ENCODE measurements at regions not wholly inside any gene's neighbourhood (a gene's known extent, or its start where the extent isn't known, plus 50 kb on each side); places are given as distances from the start of the nearest gene placed in this dataset.
"Not testable (repeated sequence)": the region's sequence is repeated elsewhere in the genome, so short reads cannot be mapped to it uniquely, and the experiment has no call there.

GRCh38 chr15:98088307-98088945, 127.9 kb downstream of the ARRDC4 start:
- not testable (repeated sequence) for DNase-seq (ENCODE audit: low read depth in 2 of 2)

- not testable (repeated sequence) for DNase-seq (ENCODE audit: low read depth in 2 of 2)
Measured at GRCh38 chr15:98089352-98089751, 128.8 kb downstream of the ARRDC4 start.

- DNase-seq (ENCODE audit: low read depth in 2 of 2) = not testable (repeated sequence)
Measured at GRCh38 chr15:98097986-98098385, 137.5 kb downstream of the ARRDC4 start.

DNA sequence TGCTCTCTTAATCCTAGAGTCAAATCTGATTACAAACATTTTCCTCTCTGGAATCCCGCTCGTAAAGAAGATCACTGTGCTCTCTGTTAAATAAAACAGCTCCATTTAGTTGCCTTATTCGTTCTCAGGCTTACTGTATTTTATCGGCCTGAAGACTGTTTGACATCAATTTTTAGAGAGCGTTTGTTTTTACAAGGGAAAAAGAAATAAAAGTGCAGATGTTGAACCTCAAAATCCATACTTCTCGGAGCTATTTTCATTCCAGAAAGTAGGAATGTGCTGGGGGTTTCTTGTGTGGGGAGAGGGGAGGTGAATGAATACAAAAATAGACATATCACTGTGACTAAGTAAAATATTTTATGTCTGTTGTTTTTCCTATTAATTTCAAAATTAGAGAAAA, 140.1 kb downstream of the ARRDC4 start:
- DNase-seq (ENCODE audit: low read depth in 2 of 2) = not testable (repeated sequence)

GRCh38 chr15:98103570-98103969, 143.1 kb downstream of the ARRDC4 start:
- no peak for DNase-seq (ENCODE audit: low read depth in 2 of 2)

DNA sequence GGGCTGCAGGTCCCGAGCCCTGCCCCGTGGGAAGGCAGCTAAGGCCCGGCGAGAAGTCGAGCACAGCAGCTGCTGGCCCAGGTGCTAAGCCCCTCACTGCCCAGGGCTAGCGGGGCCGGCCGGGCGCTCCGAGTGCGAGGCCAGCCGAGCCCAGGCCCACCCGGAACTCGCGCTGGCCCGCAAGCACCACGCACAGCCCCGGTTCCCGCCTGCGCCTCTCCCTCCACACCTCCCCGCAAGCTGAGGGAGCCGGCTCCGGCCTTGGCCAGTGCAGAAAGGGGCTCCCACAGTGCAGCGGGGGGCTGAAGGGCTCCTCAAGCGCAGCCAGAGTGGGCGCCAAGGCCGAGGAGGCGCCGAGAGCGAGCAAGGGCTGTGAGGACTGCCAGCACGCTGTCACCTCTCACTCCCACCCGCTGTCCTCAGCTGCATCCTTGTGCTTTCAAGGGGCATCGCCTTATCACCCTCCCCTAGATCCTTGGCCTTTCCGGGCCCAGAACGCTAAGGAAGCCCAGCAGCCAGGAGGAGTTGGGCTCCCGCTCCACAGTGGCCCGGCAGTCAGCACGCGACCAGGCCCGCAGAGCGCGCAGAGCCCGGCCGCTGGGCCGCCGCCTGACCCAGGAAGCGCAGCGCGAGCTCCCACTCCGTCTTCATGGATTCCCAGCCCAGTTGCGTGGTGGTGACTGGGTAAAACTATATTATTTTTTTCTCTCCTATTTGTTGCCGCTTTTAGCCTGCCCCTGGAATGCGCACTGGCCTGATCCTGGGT, 144.1 kb downstream of the ARRDC4 start:
- DNase-seq (ENCODE audit: low read depth in 2 of 2) = not testable (repeated sequence)

DNA sequence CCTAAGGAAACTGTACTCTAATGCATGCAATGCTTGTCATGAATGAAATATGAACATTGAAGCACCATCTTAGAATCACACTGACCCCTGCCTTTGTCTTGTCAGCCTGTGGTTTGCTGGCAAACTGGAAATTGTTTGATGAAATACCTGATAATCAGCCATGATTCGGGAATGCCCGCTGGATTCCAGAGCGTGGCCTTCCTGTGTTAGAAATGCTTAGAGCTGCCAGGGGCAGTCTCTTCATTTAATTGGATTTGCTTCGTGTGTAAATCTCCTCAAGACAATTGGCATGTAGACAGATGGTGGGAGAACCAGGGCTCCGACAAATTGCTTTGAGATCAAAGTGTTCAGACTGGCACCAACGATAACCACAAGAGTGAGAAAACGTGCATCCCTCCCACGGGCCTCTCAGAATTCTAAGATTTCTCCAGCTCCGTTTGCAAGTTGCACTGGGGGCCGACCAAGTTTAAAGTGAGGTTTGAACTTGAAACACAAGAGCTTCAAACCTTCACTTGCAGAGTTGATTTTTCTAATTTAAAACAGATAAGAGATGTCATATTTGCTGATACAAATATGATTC, 146.2 kb downstream of the ARRDC4 start:
- not testable (repeated sequence) for DNase-seq (ENCODE audit: low read depth in 2 of 2)

- DNase-seq (ENCODE audit: low read depth in 2 of 2) = no peak
Measured at GRCh38 chr15:98111806-98112205, 151.3 kb downstream of the ARRDC4 start.

DNA sequence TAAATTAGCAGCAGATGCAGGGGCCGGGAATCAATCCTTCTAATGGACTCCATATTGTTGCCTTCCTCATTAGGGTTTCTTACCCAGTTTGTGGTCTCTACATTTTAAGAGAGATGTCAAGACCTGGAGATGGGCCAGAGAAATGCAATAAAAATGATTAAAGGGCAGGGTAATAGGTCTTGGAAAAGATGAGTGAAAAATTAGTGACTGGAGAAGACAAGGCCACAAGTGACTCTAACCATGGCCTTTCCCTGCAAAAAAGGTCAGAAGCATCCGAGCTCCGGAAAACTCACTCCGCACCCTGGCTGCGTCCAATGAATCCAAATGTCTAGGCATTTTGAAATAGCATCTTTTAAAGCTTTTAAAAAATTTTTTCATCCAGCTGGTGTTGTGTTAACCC, 152.8 kb downstream of the ARRDC4 start:
- no peak for DNase-seq (ENCODE audit: low read depth in 2 of 2)

GRCh38 chr15:98120561-98120960, 160.1 kb downstream of the ARRDC4 start:
- no peak for DNase-seq (ENCODE audit: low read depth in 2 of 2)

GRCh38 chr15:98121536-98121935, 161.0 kb downstream of the ARRDC4 start:
- DNase-seq (ENCODE audit: low read depth in 2 of 2) = no peak

DNA sequence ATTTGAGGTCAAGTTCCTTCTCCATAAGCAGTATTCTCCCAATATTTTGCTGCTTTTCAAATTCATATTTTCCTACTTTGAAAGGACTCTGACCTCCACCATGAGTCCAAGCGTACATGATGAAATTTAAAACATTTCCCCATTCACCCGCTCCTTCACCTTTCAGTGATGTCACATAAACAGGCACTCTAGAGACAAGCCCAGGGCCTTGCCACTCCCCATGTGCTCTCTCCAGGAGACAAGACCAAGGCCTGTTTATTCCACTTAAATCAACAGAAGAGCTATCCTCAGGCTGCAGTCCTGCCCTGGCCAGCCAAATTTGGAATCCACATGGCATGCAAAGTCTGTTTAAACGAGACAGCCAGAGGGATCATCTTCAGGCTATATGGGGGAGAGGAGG, 161.5 kb downstream of the ARRDC4 start:
- no peak for DNase-seq (ENCODE audit: low read depth in 2 of 2)

- no peak for DNase-seq (ENCODE audit: low read depth in 2 of 2)
Measured at GRCh38 chr15:98123297-98123696, 162.8 kb downstream of the ARRDC4 start.

DNA sequence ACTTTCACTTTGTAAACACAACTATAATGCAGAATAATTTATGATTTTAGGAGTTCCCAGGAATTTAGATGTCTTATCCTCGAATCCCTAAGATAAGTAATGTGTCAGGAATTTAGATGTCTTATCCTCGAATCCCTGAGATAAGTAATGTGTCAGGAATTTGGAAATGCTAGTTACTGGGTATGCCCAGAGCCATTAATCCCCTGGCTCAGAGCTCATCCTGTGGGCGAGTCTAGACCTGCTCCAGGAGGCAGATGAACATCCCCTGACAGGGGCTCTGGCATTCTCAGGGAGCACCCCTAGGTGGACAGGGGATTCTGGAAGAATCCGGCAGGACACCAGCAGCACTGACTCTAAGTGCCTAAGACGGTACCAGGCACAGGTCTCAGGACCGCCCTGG, 163.3 kb downstream of the ARRDC4 start:
- DNase-seq (ENCODE audit: low read depth in 2 of 2) = no peak

DNA sequence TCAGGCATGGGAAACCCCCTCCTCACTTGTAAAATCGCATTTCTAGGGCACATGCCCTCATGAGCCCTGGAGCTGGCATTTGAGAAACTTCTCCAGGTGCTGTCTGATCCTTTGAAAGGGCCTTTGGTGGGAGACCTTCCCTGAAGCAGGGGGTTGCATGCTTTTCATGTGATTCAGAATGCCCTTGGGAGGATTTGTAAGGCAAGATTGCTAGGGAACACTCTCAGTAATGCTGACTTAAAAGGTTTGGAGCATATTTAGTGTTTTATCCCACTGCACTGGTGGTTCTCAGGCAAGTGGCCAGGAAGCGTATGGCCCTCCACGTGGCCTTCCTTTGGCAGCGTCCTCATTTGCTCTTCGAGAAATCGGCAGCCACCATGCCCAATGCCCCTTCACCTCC, 164.1 kb downstream of the ARRDC4 start:
- DNase-seq (ENCODE audit: low read depth in 2 of 2) = no peak

DNA sequence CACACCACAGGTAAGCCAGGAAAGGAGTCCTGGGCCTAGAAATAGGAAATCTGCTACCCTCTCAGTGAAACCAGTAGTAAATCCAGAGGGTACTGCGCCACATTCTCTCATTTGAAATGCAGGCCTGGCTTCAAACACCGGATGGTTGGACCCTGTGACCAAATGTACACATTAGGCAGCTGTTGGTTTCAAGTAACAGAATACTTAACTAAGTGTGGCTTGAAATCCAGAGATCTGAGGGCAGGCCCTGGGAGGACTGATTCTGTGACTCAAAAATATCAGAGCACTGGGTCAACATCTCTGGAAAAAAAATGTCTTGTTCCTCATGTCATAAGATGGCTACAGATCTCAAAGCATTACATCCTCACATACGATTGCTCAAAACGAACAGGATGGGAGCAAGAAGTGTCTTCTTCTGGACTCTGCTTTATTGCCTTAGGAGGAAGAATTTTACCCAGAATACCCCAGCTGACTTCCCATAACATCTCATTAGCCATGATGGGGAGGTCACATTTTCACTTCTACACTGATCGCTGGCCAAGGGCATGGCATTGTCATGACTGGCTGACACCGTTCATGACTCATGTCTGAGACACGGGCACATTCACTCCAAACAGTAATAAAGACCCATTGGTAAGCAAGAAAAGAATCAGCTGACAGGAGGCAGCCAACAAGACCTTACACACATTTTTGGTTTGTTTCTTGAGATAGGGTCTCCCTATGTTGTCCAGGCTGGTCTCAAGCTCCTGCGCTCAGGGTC, 166.0 kb downstream of the ARRDC4 start:
- DNase-seq (ENCODE audit: low read depth in 2 of 2) = no peak

GRCh38 chr15:98127586-98127985, 167.1 kb downstream of the ARRDC4 start:
- no peak for DNase-seq (ENCODE audit: low read depth in 2 of 2)

DNA sequence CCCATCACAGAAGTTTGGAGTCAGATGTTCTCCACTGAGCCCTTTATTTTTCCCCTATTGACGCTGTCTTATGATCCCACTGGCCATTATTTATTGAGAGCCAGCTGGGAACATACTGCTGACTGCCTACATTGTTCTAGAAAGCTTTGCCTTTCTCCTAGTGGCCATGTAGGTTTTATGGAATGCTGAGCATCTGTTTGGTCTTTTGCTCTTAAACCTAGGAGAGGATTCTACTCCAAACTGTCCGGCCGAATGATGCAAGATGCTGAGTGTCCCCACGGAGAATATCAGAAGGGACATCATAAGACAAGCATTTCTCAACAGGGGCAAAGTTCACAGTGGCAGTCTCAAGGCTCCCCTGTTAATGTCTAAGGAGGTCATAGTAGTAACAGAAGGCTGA, 171.4 kb downstream of the ARRDC4 start:
- DNase-seq (ENCODE audit: low read depth in 2 of 2) = no peak

- DNase-seq (ENCODE audit: low read depth in 2 of 2) = no peak
Measured at GRCh38 chr15:98134905-98135304, 174.4 kb downstream of the ARRDC4 start.

GRCh38 chr15:98138910-98139309, 178.4 kb downstream of the ARRDC4 start:
- no peak for DNase-seq (ENCODE audit: low read depth in 2 of 2)

- DNase-seq (ENCODE audit: low read depth in 2 of 2) = no peak
Measured at GRCh38 chr15:98139337-98139736, 178.8 kb downstream of the ARRDC4 start.

GRCh38 chr15:98142572-98142971, 182.1 kb downstream of the ARRDC4 start:
- DNase-seq (ENCODE audit: low read depth in 2 of 2) = no peak
